Spleen (tissue), 11 donors: ENCODE measurements at regions not wholly inside any gene's neighbourhood (a gene's known extent, or its start where the extent isn't known, plus 50 kb on each side); places are given as distances from the start of the nearest gene placed in this dataset.

Source experiments
- DNase-seq: peaks from one replicate; pipeline ENCODE4 v3.0.0-alpha.2; 2020
- H3K27ac ChIP-seq, 8 donors: fragments of 200-600 bp; sonication (generic) in 7 of 8; 1 replicate in 4 of 8; 2 replicates in 4 of 8; pipeline versions ENCODE4 v1.5.0 to v1.8.0; 2016 to 2021; ENCODE audit warnings: inconsistent platforms in 4 of 8, mild to moderate bottlenecking in 4 of 8, moderate library complexity in 1 of 8
- H3K27me3 ChIP-seq, 7 donors: fragments of 200-600 bp; sonication (generic) in 6 of 7; replicated peaks in 1 of 7; 1 replicate in 4 of 7; 2 replicates in 3 of 7; pipeline versions ENCODE4 v1.5.0 to v1.8.0; 2016 to 2021; ENCODE audit warnings: inconsistent platforms in 3 of 7, mild to moderate bottlenecking in 1 of 7
- H3K36me3 ChIP-seq, 6 donors: fragments of 200-600 bp; sonication (generic) in 5 of 6; 1 replicate in 4 of 6; 2 replicates in 2 of 6; pipeline versions ENCODE4 v1.5.0 to v1.8.0; 2016 to 2021; ENCODE audit warnings: inconsistent platforms in 2 of 6
- H3K4me1 ChIP-seq, 6 donors: fragments of 200-600 bp; sonication (generic) in 5 of 6; 1 replicate in 3 of 6; 2 replicates in 3 of 6; pipeline versions ENCODE4 v1.5.0 to v1.8.0; 2016 to 2021; ENCODE audit warnings: inconsistent platforms in 3 of 6
- H3K4me3 ChIP-seq, 8 donors: fragments of 200-600 bp; sonication (generic) in 7 of 8; 1 replicate in 4 of 8; 2 replicates in 4 of 8; pipeline versions ENCODE4 v1.5.0 to v1.8.0; 2016 to 2021; ENCODE audit warnings: inconsistent platforms in 4 of 8, mild to moderate bottlenecking in 4 of 8, moderate library complexity in 2 of 8
- H3K9me3 ChIP-seq, 8 donors: fragments of 200-600 bp; sonication (generic) in 7 of 8; 1 replicate in 4 of 8; 2 replicates in 4 of 8; pipeline versions ENCODE4 v1.5.0 to v1.8.0; 2016 to 2021; ENCODE audit warnings: inconsistent platforms in 4 of 8
- CTCF ChIP-seq, 11 experiments: fragments of 200-600 bp in 7 of 11; fragments of 450-650 bp in 4 of 11; sonication (generic) in 4 of 11; IDR thresholded peaks in 8 of 11; conservative IDR thresholded peaks in 3 of 11; 1 replicate in 7 of 11; 2 replicates in 4 of 11; pipeline versions ENCODE4 v1.4.0 to v1.8.0; 2016 to 2021; ENCODE audit warnings: antibody characterized with exemption in 11 of 11, inconsistent platforms in 4 of 11, mild to moderate bottlenecking in 1 of 11
- POLR2A ChIP-seq, 3 donors: fragments of 450-650 bp; IDR thresholded peaks; one replicate each; pipeline ENCODE4 v1.5.1; 2017; ENCODE audit warnings: antibody characterized with exemption in 3 of 3, mild to moderate bottlenecking in 1 of 3
- POLR2AphosphoS5 ChIP-seq, 3 donors: sonication (generic); formaldehyde crosslinking; IDR thresholded peaks; one replicate each; pipeline ENCODE4 v1.5.1; 2017; ENCODE audit warnings: antibody characterized with exemption in 3 of 3
- WGBS, 5 donors: extraction: QIAGEN DNeasy Blood & Tissue Kit in 3 of 5; methylation state at CpG; one replicate each; pipeline versions ENCODE4 v1.1.5 to v1.1.7; 2013 to 2018; 5-methylcytosine and 5-hydroxymethylcytosine counted together
- intact Hi-C: fragments of 100-400 bp; cut with DNase I; formaldehyde crosslinking; loops from one replicate; pipeline ENCODE4 v1.15.0; 2023; ENCODE audit warnings: low total_unique reads
- donor health status: healthy with polysubstance abuse.
- donor health status: DM: no; HTN: no; CAD: no; lungs with moderate emphysema.
- donor health status: DM: no; HTN: no; CAD: no.
- donor health status: Bipolar disorder and iron deficiency.
- donor health status: healthy.
- donor health status: DM: no; HTN: no; CAD: no.
- donor health status: DM: yes; HTN: yes; CAD: no.

- no peak overlapping the region for H3K27ac ChIP-seq
- no peak for DNase-seq
- intact Hi-C loops: no loop called here
- no peaks in the 10 kb centered on the region for H3K36me3 ChIP-seq
- TF ChIP-seq CTCF (IDR thresholded peaks at IDR 0.05 in 8 of 11, conservative IDR thresholded peaks at IDR 0.05 in 3 of 11): no peak
- no peak for TF ChIP-seq POLR2A (IDR thresholded peaks at IDR 0.05)
- TF ChIP-seq POLR2AphosphoS5 (IDR thresholded peaks at IDR 0.05): no peak
- H3K4me1 ChIP-seq: no peaks in the 10 kb centered on the region
- no peaks in the 10 kb centered on the region for H3K27me3 ChIP-seq
- H3K4me3 ChIP-seq: no peak overlapping the region
- H3K9me3 ChIP-seq: no peaks in the 10 kb centered on the region
These were observed 553.7 kb upstream of the LMCD1 start for GRCh38 chr3:7947930-7948329.

- 88 to 96% (median 91%) methylated on average over 3 of the region's 3 CpGs for WGBS, 5 donors
- intact Hi-C loops: no loop called here
- Histone ChIP-seq H3K4me3 (no peak overlapping the region), H3K27ac (no peak overlapping the region), H3K4me1 (no peaks in the 10 kb centered on the region), H3K36me3 (no peaks in the 10 kb centered on the region), H3K9me3 (no peaks in the 10 kb centered on the region), H3K27me3 (no peaks in the 10 kb centered on the region)
- DNase-seq: no peak
- no peak for TF ChIP-seq CTCF (IDR thresholded peaks at IDR 0.05 in 8 of 11, conservative IDR thresholded peaks at IDR 0.05 in 3 of 11)
- TF ChIP-seq POLR2AphosphoS5 (IDR thresholded peaks at IDR 0.05): no peak
- no peak for TF ChIP-seq POLR2A (IDR thresholded peaks at IDR 0.05)
These were observed 550.7 kb upstream of the LMCD1 start for GRCh38 chr3:7950890-7951289.

GRCh38 chr3:7953449-7954014 is 548.1 kb upstream of the LMCD1 start:
- WGBS, 5 donors: 0 to 64% (median 0%) methylated on average over 1 of the region's 1 CpG
- no peak for DNase-seq
- H3K9me3 ChIP-seq: no peaks in the 10 kb centered on the region
- intact Hi-C loops: no loop called here
- H3K4me3 ChIP-seq: no peak overlapping the region
- no peak overlapping the region for H3K27ac ChIP-seq
- H3K27me3 ChIP-seq: no peaks in the 10 kb centered on the region
- no peaks in the 10 kb centered on the region for H3K4me1 ChIP-seq
- TF ChIP-seq POLR2A (IDR thresholded peaks at IDR 0.05) (no peak), POLR2AphosphoS5 (IDR thresholded peaks at IDR 0.05) (no peak), CTCF (IDR thresholded peaks at IDR 0.05 in 8 of 11, conservative IDR thresholded peaks at IDR 0.05 in 3 of 11) (no peak)
- H3K36me3 ChIP-seq: no peaks in the 10 kb centered on the region

GRCh38 chr3:7957024-7957423 is 544.6 kb upstream of the LMCD1 start:
- Histone ChIP-seq H3K4me3 (no peak overlapping the region), H3K36me3 (no peaks in the 10 kb centered on the region), H3K27ac (no peak overlapping the region), H3K9me3 (no peaks in the 10 kb centered on the region), H3K27me3 (no peaks in the 10 kb centered on the region), H3K4me1 (no peaks in the 10 kb centered on the region)
- TF ChIP-seq POLR2A (IDR thresholded peaks at IDR 0.05): no peak
- TF ChIP-seq CTCF (IDR thresholded peaks at IDR 0.05 in 8 of 11, conservative IDR thresholded peaks at IDR 0.05 in 3 of 11): no peak
- no peak for TF ChIP-seq POLR2AphosphoS5 (IDR thresholded peaks at IDR 0.05)
- 60 to 81% (median 71%) methylated on average over 1 of the region's 1 CpG for WGBS, 5 donors
- intact Hi-C loops: no loop called here
- no peak for DNase-seq
